Fibroblast of peridontal ligament (primary cell): ENCODE measurements at regions not wholly inside any gene's neighbourhood (a gene's known extent, or its start where the extent isn't known, plus 50 kb on each side); places are given as distances from the start of the nearest gene placed in this dataset.
A peak's percentile ranks its signal among the peaks of the same experiment; 100 is the strongest.
"Not testable (repeated sequence)": the region's sequence is repeated elsewhere in the genome, so short reads cannot be mapped to it uniquely, and the experiment has no call there.

ENCODE experiments used
- DNase-seq: peaks from one replicate; pipeline ENCODE4 v3.0.0-alpha.2; 2010; ENCODE audit errors: extremely low read depth

DNA sequence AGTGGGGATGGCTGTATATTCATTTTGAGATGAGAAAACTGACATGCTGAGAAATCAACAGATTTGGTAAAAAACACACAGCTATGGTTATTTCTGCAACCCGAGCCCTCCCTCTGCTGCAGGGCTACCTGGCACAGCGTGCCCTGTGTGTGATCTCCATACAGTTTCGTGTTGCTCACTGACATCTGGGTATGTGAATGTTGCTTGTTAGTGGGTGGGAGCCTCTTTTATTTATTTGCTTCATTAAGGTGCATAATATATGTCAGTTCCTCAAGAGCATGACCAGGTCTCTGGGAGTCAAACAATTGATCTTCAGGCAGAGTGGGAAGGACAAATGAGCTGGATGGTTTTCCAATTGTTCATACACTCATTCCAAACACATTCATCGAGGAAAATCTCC lies 139.1 kb upstream of the FHL2 start:
- no peak for DNase-seq

DNA sequence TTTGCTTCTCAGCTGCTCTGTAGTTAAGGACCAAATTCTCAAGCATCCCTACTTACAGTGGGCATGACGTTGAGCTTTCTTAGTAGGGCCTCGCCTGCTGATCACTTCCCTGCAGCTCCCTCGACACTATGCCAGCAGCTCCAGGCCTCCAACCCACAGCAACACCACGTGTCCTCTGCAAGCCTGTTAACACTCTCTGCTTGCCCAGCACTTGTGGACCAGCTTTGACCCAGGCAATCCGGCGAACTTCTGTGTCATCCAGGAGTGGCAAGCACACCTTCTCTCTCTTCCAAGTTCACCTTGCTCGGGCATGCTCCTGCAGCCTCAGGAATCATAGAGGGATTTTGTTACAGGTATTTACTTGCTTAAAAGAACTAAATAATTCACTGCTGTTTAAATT lies 138.6 kb upstream of the FHL2 start:
- DNase-seq: no peak

DNA sequence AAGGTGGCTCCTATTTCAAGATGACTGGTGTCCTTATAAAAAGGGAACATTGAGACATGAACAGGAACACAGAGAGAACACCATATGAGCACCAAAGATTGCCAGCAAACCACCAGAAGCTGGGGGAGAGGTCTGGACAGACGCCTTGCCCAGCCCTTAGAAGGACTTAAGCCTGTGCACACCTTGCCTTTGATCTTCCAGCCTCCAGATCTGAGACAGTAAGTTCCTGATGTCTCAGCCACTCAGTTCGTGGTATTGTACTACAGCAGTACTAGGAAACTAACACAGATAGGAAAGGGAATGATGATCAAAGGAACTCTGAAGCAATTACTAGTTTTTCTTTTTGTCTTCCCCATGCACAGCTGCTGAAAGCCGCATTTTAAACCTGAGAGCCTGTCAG lies 137.3 kb upstream of the FHL2 start:
- DNase-seq: no peak

DNA sequence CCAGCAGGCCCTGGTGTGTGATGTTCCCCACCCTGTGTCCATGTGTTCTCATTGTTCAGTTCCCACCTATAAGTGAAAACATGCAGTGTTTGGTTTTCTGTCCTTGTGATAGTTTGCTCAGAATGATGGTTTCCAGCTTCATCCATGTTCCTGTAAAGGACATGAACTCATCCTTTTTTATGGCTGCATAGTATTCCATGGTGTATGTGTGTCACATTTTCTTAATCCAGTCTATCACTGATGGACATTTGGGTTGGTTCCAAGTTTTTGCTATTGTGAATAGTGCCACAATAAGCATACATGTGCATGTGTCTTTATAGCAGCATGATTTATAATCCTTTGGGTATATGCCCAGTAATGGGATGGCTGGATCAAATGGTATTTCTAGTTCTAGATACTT lies 130.4 kb upstream of the FHL2 start:
- DNase-seq: not testable (repeated sequence)

DNA sequence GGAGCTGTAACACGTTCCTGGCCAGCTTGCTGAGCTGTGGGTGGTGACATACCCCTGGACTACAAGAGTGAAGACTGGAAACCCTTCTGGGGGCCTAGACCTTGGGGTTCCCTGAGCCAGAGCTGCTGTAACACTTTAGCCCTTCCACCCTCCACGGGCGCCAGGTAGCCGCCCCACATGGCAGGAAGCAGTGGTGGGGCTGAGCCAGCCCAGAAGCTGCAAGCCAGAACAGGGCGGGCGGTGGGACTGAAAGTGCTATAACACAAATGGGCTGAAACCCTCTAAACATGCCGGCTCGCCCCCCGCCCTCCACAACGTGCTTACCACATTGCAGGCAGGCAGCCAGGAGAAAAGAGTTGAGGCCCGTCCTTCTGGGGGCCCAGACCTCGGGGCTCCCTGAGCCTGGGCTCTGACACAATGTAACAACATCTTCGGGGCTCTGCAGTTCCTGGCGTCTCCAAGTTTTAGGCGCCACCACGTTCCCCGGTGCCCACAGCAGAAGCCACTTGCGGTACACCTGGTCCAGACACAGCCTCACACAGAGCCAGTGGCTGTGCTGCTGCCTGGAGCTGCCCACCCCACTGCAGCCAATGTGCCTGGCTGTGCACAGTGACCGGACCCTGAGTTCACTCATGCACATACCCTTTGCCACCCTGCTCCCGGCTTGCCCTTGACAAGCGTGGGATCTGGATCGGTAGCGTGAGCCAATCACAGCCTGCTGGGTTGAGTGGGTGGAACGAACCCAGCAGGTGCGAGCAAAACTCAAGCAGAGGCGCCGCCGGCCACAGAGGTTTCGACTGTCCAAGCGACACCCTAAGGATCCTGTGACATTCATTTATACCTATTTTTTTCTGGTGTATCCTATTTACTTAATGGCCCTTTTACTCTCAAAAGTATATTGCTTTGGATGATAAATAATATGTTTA lies 127.4 kb upstream of the FHL2 start:
- no peak for DNase-seq

DNA sequence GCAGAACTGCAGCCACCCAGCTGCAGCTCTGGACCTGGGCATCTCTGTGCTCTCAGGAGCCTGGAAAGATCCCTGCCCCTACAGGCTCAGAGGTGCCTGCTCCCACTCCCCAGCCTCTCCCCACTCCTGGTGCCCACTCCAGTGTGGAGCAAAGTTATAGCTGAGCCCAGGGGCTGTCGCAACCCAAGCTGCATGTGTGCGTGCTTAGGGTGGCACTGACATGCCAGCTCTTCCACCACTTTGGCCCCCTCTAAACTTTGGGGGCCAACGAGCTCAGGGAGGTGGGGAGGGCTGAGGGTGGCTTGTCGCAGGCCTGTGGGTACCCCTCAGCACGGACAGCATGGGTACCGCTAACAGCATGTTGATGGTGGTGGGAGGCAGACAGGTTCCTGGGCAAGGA lies 126.3 kb upstream of the FHL2 start:
- DNase-seq: no peak

DNA sequence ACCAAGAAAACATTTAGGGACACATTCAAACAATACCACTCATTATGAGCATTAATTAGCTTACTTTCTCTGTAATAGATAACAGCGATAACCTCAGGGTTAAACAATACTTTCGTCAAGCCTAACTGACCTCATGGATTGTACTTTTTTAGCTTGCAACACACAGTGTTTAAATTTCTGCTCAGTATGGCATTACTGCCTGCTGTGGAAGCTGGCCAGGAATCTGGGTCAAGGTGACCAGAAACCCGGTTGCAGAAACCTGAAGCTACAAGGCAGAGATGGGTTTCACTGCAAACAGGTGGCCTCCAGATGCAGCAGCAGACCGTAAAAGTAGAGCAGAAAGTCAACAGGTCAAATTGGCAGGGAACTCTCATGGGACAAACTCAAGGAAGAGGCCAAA lies 123.8 kb upstream of the FHL2 start:
- no peak for DNase-seq

DNA sequence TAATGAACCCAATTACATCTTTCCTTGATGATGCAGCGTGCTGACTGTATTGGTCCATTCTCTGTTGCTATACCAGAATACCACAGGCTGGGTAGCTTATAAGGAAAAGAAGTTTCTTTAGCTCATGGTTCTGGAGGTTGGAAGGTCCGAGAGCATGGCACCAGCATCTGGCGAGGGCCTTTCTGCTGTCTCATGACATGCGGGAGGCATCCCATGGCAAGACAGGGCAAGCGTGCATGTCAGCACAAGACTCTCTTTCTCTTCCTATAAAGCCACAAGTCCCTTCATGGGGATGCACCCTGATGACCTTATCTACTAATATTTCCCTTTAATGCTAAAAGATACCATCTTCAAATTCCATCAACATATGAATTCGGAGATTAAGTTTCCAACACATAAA lies 122.8 kb upstream of the FHL2 start:
- no peak for DNase-seq

DNA sequence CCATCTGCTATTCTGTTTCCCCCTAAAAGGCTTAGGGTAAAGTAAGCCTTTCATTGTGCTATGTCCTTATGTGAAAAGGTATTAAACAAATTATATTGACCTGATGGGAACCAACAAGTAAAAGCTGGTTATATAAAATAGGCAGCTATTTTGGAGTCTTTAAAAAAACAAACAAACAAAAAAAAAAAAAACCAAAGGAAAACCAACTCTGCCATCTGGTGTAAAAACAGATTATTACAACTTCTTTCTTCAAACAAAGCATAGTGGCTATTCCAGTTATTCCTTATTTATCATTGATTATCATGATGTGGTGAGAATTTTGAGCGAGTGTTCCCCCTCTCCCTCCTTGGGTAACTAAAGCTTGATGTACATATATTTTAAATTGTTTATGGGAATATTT lies 122.3 kb upstream of the FHL2 start:
- peak; percentile 72 for DNase-seq

DNA sequence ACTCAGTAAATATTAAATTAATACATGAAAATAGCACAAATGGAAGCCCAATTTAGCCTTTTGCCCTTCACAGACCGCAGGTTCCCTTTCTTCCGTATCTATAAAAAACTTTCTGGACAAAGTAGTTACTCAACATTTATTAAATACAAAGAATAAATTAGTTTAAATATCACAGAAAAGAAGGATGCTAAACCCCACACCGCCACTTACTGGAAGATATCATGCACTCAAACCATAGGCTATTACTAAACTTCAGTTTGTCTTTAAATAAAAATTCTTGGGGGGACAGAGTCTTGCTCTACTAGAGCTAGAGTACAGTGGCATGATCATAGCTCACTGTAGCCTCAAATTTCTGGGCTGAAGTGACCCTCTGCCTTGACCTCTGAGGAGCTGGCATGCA lies 120.7 kb upstream of the FHL2 start:
- peak; percentile 52 for DNase-seq

DNA sequence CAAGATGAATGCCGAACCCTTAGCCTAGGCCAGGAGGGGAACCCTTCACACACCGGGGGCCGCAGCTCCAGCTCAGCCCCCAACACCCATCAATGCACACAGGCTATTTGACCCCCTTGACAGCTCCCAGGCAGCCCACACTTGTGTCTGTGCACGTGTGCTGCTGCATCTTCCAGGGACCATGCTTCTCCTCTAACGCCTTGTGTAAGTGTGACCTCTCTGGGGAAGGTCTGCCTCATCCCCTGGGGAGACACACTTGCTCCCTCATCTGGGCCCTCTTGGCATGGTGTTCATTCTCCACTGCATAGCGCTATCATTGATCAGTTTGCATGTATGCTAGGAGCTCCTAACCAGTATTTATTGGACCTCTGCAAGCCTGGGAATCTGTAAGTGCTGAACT lies 120.0 kb upstream of the FHL2 start:
- DNase-seq: no peak

DNA sequence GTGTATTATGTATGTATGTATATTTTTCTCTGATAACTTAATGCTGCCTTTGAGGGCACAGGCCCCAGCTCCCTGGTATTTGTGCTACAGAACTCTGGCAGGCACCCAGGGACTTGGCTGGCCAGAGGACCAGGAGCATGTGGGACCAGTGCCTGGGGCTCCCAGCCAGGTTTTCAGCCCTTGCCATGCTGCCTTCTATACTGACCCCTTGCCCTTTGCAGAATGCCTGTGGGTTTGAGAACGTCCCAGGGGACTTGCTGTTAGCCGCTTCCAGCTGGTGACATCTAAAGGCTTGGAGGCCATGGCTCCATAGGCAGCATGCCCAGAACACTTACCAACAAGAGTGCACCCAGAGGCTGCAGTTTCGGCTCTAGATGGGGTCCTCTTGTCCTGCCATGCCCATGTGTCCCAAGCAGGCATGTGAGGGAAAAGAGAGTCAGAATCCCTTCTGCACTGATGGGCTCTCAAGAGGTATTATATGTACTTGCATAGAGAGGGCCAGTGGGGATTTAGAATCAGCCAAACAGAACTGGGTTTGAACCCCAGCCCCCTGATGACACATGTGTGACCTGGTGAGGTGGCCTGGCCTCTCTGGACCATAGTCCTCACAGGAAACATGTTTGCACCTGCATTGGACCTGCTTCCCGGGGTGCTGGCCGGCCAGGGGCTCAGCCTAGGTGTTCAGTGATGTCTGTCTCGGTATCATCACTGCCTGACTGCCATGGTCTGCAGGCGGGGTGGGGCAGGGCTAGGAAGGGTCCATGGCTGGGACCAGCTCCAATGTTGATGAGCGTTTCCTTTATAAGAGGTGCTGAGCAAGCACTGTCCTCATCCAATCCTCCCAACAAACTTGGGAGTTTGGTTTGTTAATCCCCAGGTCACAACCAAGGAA lies 119.2 kb upstream of the FHL2 start:
- DNase-seq: peak; percentile 96

DNA sequence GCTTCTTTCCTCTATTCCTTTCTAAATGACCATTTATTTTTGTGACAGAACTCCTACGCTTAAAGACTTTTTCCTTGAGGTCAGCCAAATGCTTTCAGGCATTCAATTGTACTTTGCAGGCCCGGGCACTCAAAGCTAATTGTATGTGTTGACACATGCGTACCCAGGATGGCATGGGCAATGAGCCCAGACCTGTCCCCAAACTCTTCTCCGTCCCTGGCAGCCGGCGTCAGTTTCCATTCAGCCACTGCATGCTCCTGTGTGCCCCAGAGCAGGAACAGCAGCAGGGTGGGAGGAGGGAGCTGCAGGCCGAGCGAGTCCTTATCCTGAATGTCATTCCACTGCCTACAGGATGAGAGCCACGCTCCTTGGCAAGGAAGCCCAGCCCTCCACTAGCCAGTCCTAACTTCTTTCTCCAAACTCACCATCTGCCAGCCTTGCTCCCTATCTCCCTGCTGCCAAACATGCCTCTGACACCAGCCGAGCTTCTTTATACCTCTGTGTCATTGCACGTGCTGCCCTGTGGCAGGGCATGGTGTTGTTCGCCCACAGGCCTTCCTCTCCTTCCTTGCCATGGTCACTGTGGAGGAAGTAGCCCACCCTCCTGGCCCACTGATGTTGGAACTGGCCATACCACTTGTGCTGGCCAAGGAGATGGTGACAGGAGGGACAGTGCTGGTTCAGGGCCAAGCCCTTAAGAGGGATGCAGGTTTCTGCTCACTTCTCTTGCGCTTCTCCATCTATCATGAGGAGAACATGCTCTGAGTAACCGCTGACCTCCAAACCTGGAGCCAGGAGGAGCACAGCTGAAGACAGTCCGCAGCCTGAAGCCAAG lies 116.9 kb upstream of the FHL2 start:
- no peak for DNase-seq

DNA sequence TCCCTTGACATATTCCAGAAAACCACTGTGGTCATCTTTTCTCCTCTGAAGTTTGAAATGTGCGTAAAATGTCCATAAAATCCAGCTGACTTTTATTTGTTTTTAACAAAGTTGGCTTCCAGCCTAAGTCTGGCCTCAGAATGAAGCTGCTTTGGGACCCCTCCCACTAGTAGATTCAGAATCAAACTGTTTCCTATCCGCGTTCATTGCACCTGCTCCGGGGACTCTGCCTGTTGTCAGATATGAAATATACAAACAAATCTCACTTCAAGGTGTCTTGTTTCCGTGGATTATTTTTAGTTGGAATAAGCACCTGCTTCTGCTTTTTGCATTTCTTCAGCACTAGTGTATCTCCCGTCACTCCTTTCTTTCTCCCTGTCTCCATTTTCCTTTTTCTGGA lies 115.7 kb upstream of the FHL2 start:
- no peak for DNase-seq

DNA sequence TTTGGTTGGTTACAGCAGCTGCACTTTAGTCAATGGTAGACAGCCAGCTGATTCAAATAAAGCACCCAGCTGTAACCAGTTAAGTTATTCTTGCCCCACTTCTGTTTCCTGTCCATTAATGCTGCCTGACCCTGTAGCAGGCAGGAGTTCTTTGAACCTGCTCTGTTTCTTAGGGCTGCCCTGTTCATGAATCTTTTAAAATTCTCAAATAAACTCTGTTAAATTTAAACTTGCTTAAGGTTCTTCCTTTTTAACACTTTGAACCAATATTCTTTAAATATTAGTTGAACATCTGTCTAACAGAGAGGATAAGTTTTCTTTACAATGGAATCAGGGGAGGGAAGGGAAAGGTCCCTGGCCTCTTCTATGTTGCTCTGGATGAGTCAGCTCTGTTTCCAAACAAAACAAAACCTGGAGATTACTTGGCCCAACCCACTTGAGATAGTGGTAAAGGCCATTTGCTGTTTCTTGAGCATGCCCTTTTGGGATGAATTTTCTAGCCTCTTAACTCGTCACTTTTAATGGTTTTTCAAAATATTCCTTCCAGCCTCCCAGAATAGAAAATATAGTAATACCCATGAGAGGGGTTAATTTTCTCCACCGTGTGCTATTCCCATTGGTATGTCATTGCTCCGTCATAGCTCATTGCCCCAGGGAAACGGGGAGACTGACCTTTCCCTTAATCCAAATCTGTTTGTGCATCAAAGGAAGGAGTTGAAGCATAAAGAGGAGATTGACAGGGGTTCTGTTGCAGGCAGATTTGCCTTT lies 112.1 kb upstream of the FHL2 start:
- DNase-seq: peak; percentile 49

DNA sequence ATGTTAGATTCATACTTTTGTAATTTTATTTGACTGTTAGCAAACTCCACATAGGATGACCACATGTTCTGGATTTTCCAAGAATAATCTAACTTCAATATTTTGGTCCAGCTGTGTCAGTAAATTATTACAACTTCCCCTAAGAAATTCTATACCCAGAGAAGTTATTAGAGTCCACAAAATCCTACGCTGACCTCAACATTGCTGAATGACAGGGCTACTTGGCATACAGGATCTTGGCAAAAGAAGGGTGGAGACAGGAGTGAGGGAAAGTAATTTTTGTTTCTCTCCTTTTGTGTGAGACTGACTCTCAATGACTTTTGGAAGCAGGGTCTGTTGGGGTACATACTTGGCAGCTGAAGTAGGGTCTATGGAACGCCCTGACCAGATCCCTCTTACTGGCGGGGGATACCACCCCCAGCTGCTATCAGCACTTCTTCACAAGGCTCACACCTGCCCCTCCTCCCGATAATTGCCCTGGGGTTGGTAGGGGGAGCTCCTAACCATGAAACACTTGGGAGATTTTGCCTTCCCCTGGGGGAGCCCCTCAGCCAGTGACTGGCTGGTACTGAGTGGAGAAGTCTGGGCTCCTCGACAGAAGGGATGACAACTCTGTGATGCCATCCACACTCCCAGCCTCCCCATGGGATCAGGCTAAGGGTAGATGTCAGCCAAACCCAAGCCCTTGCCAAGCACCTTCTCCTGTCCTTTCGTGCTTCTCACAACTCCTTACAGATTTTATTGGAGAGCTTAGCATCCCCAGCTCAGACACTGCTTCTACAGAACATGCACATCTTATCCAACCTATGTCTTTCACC lies 110.6 kb upstream of the FHL2 start:
- DNase-seq: peak; percentile 42

DNA sequence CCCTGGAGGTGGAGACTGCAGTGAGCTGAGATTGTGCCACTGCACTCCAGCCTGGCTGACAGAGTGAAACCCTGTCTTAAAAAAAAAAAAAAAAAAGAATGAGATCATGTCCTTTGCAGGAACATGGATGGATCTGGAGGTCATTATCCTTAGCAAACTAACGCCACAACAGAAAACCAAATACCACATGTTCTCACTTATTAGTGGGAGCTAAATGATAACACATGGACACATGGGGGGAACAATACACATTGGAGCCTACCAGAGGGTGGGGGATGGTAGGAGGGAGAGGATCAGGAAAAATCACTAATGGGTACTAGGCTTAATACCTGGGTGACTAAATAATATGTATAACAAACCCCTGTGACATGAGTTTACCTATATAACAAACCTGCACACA lies 108.0 kb upstream of the FHL2 start:
- DNase-seq: peak; percentile 59

DNA sequence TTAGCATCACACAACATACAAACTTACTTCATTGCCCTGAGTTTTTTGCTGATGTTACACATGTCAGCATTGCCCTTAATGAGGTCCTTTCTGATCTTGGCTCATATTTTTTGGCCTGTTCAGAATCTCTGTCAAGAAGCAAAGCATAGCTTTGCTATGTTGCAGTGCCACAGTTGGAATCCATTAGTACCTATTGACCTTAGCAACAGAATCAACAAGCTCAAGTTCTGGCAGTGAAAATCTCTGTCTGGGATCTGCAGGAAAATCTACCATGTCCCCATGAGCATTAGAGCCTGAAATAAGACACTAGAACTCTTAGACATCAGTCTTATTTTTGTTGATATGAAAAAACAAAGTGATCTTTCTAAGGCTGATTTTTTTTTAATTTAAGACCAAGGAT lies 105.6 kb upstream of the FHL2 start:
- DNase-seq: peak; percentile 68

DNA sequence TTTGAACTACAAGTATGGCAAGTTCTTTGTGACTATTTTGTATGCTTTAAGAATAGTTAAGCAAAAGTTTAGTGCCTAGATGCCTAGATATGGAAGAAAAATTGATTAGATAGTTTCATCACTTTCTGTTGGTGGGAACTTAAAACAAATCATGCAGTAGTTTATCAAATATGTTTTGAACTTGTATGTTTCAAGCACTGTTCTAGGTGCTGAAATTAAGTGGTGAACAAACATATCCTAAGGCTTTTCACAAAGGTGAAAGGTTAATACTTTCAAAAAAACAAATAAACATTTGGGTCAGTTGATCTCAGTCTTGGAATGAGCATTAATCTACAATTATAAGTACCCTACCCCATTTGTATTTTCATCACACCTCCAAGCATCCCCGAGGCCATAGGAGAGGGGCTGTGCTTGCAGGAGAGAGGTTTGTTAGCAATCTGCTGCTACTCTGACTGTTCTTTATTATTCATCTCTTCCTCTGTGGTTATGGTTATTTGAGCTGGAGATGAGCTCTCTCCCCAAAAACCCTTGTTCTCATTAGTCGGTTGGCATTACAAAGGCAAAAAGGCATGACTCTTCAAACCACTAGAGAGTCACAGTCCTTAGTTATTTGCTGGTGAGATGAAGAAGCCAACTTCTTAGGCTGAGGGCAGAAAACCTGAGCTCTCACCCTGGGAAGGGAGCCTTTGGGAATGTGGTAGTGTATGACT lies 103.9 kb upstream of the FHL2 start:
- peak; percentile 71 for DNase-seq
